ENCODE measurements at regions not wholly inside any gene's neighbourhood (a gene's known extent, or its start where the extent isn't known, plus 50 kb on each side); places are given as distances from the start of the nearest gene placed in this dataset.

- in situ Hi-C loops (cut with MboI; ENCODE audit: low pct_unique_long_range_greater_than_20kb in 2 of 9, low sequenced_read_pairs in 9 of 9, unreplicated experiment in 9 of 9): no loop called here
- WGBS, 10 experiments: 71 to 100% (median 92%) methylated on average over 1 of the region's 1 CpG; no CpG with 5 or more reads in 5 of the 10 experiments
These were observed 106.8 kb upstream of the GPR149 start for GRCh38 chr3:154536751-154537150.

GRCh38 chr3:154522036-154522602 lies 92.1 kb upstream of the GPR149 start:
- Histone ChIP-seq H3K4me1 (replicated peaks in 1 of 2) (no peaks in the 10 kb centered on the region), H3K4me3 (no peak overlapping the region), H3K27ac (no peak overlapping the region)
- in situ Hi-C loops (cut with MboI; ENCODE audit: low pct_unique_long_range_greater_than_20kb in 2 of 9, low sequenced_read_pairs in 9 of 9, unreplicated experiment in 9 of 9): no loop called here
- peak in 1 of 8 experiments; percentile 76 for ATAC-seq (replicated peaks in 6 of 8)

More at GRCh38 chr3:154536751-154537150, 106.8 kb upstream of the GPR149 start:
- Histone ChIP-seq H3K4me1 (replicated peaks in 1 of 2) (peaks cover 2 to 3% of the 10 kb centered on the region in 2 donors), H3K27ac (no peak overlapping the region), H3K4me3 (no peak overlapping the region)
- ATAC-seq (replicated peaks in 6 of 8): no peak

DNA sequence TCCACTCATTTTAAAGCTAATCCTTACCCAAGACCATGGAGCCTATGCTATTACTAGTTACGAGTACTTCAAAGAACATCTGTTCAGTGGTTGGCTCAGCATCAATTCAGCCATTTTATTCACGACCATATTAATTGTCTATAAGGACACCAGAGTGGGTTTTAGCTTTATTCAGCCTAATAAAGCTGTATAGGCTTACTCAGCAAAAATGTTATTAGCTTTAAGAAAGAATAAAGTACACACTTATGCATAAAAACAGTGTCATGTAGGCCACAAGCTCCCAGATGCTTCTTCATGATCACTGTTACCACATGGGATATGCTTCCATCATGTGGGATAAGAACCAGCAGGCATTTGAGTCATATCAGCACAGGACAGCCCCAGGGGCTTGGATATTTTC lies 87.4 kb upstream of the GPR149 start:
- Histone ChIP-seq H3K4me1 (replicated peaks in 1 of 2) (no peaks in the 10 kb centered on the region), H3K27ac (no peak overlapping the region), H3K4me3 (no peak overlapping the region)
- ATAC-seq (replicated peaks in 6 of 8): no peak
- in situ Hi-C loops (cut with MboI; ENCODE audit: low pct_unique_long_range_greater_than_20kb in 2 of 9, low sequenced_read_pairs in 9 of 9, unreplicated experiment in 9 of 9): no loop called here
- WGBS, 10 experiments: 20 to 100% (median 52%) methylated on average over 1 to 2 of the region's 2 CpGs; no CpG with 5 or more reads in 2 of the 10 experiments

GRCh38 chr3:154515921-154516320 lies 85.9 kb upstream of the GPR149 start:
- H3K27ac ChIP-seq: no peak overlapping the region
- in situ Hi-C loops (cut with MboI; ENCODE audit: low pct_unique_long_range_greater_than_20kb in 2 of 9, low sequenced_read_pairs in 9 of 9, unreplicated experiment in 9 of 9): no loop called here
- no peaks in the 10 kb centered on the region for H3K4me1 ChIP-seq (replicated peaks in 1 of 2)
- no peak overlapping the region for H3K4me3 ChIP-seq
- ATAC-seq (replicated peaks in 6 of 8): no peak
- 40 to 100% (median 71%) methylated on average over 1 of the region's 1 CpG; no CpG with 5 or more reads in 4 of the 10 experiments for WGBS, 10 experiments

DNA sequence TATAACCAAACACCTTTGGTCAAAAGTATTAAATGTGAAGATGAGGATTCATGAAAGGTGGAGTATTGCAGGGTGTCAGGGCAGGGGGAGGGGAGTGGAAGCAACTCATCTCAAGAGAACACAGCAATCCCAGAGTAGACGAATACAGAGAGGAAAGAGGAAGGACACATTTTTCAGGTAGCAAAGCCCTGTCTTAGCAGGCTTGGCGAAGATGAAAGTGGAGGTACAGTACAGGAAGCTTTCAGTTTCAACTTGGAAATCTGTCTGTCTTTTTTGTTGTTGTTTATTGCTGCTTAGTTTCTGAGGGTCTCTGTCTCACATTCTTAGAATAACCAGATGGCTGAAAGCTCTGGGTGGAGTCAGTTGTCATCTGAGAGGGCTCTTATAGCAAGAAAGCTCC lies 80.8 kb upstream of the GPR149 start:
- Histone ChIP-seq H3K4me3 (no peak overlapping the region), H3K27ac (no peak overlapping the region), H3K4me1 (replicated peaks in 1 of 2) (no peaks in the 10 kb centered on the region)
- 29 to 95% (median 71%) methylated on average over 1 to 2 of the region's 2 CpGs; no CpG with 5 or more reads in 2 of the 10 experiments for WGBS, 10 experiments
- ATAC-seq (replicated peaks in 6 of 8): no peak
- in situ Hi-C loops (cut with MboI; ENCODE audit: low pct_unique_long_range_greater_than_20kb in 2 of 9, low sequenced_read_pairs in 9 of 9, unreplicated experiment in 9 of 9): no loop called here

DNA sequence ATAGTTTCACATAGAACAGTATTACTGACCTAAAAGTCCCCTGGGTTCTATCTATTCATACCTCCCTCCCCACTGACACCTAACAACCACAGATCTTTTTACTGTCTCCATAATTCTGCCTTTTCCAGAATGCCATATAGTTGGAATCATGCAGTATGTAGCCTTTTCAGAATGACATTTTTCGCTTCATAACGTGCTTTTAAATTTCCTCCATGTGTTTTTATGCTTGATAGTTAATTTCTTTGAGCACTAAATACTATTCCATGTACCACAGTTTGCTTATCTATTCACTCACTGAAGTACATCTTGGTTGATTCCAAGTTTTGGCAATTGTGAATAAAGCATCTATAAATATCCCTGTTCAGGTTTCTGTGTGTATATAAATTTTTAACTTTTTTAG lies 77.7 kb upstream of the GPR149 start:
- 19 to 88% (median 67%) methylated on average over 1 to 2 of the region's 2 CpGs for WGBS, 10 experiments

GRCh38 chr3:154496978-154497377 lies 67.0 kb upstream of the GPR149 start:
- in situ Hi-C loops (cut with MboI; ENCODE audit: low pct_unique_long_range_greater_than_20kb in 2 of 9, low sequenced_read_pairs in 9 of 9, unreplicated experiment in 9 of 9): no loop called here
- peak in 2 of 8 experiments; percentile 64 to 66 for ATAC-seq (replicated peaks in 6 of 8)
- Histone ChIP-seq H3K27ac (no peak overlapping the region), H3K4me3 (no peak overlapping the region), H3K4me1 (replicated peaks in 1 of 2) (no peaks in the 10 kb centered on the region)
- 8 to 100% (median 52%) methylated on average over 1 to 2 of the region's 2 CpGs; no CpG with 5 or more reads in 4 of the 10 experiments for WGBS, 10 experiments

More for the DNA sequence above, 77.7 kb upstream of the GPR149 start:
- H3K4me3 ChIP-seq: no peak overlapping the region
- no peaks in the 10 kb centered on the region for H3K4me1 ChIP-seq (replicated peaks in 1 of 2)
- H3K27ac ChIP-seq: no peak overlapping the region
- no peak for ATAC-seq (replicated peaks in 6 of 8)
- in situ Hi-C loops (cut with MboI; ENCODE audit: low pct_unique_long_range_greater_than_20kb in 2 of 9, low sequenced_read_pairs in 9 of 9, unreplicated experiment in 9 of 9): no loop called here

DNA sequence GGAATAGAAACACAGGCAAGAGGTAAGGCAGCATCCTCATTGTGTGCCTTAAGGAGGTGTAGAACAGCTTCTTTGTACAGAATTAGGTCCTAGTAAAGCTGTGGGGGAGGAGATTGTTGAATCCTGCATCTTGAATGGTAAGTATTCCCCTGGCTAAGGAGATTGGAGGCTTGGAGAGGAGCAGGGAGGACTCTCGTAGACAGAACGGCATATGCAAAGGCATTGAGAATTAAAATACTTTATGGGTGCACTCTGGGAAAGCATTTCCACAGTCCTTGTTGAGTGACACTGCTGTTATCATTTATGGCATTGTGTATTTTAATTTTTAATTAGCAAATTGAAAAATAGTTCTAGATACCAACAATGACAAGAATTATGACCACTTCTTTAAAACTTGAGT lies 66.5 kb upstream of the GPR149 start:
- Histone ChIP-seq H3K4me3 (no peak overlapping the region), H3K27ac (no peak overlapping the region), H3K4me1 (replicated peaks in 1 of 2) (no peaks in the 10 kb centered on the region)
- peak in 3 of 8 experiments; percentile 36 to 69 (median 51) for ATAC-seq (replicated peaks in 6 of 8)
- WGBS, 10 experiments: 29 to 90% (median 78%) methylated on average over 1 to 2 of the region's 2 CpGs; no CpG with 5 or more reads in 5 of the 10 experiments
- in situ Hi-C loops (cut with MboI; ENCODE audit: low pct_unique_long_range_greater_than_20kb in 2 of 9, low sequenced_read_pairs in 9 of 9, unreplicated experiment in 9 of 9): no loop called here

- no peak overlapping the region for H3K4me3 ChIP-seq
- in situ Hi-C loops (cut with MboI; ENCODE audit: low pct_unique_long_range_greater_than_20kb in 2 of 9, low sequenced_read_pairs in 9 of 9, unreplicated experiment in 9 of 9): no loop called here
- 31 to 93% (median 78%) methylated on average over 3 to 6 of the region's 9 CpGs; no CpG with 5 or more reads in 2 of the 10 experiments for WGBS, 10 experiments
- no peaks in the 10 kb centered on the region for H3K4me1 ChIP-seq (replicated peaks in 1 of 2)
- ATAC-seq (replicated peaks in 6 of 8): no peak
- no peak overlapping the region for H3K27ac ChIP-seq
These were observed 57.0 kb upstream of the GPR149 start for GRCh38 chr3:154486949-154487348.

GRCh38 chr3:154482507-154482906 lies 52.5 kb upstream of the GPR149 start:
- no peak overlapping the region for H3K27ac ChIP-seq

GRCh38 chr3:154480033-154480432 lies 50.0 kb upstream of the GPR149 start:
- H3K4me3 ChIP-seq: no peak overlapping the region
- WGBS, 10 experiments: 60 to 100% (median 96%) methylated on average over 1 to 4 of the region's 4 CpGs; no CpG with 5 or more reads in 1 of the 10 experiments
- no peaks in the 10 kb centered on the region for H3K4me1 ChIP-seq (replicated peaks in 1 of 2)
- no peak for ATAC-seq (replicated peaks in 6 of 8)
- H3K27ac ChIP-seq: no peak overlapping the region
- in situ Hi-C loops (cut with MboI; ENCODE audit: low pct_unique_long_range_greater_than_20kb in 2 of 9, low sequenced_read_pairs in 9 of 9, unreplicated experiment in 9 of 9): no loop called here

More at GRCh38 chr3:154482507-154482906, 52.5 kb upstream of the GPR149 start:
- peak in 4 of 8 experiments; percentile 24 to 92 (median 88) for ATAC-seq (replicated peaks in 6 of 8)
- in situ Hi-C loops (cut with MboI; ENCODE audit: low pct_unique_long_range_greater_than_20kb in 2 of 9, low sequenced_read_pairs in 9 of 9, unreplicated experiment in 9 of 9): no loop called here
- 0 to 100% (median 65%) methylated on average over 2 to 3 of the region's 3 CpGs; no CpG with 5 or more reads in 1 of the 10 experiments for WGBS, 10 experiments
- Histone ChIP-seq H3K4me3 (no peak overlapping the region), H3K4me1 (replicated peaks in 1 of 2) (no peaks in the 10 kb centered on the region)
